ENCODE measurements at regions not wholly inside any gene's neighbourhood (a gene's known extent, or its start where the extent isn't known, plus 50 kb on each side); places are given as distances from the start of the nearest gene placed in this dataset.

GRCh38 chr4:126776361-126776760 is 856.4 kb upstream of the INTU start:
- H3K27ac Mint-ChIP-seq: no peak overlapping the region
- no peaks in the 10 kb centered on the region for H3K9me3 Mint-ChIP-seq
- CTCF ChIA-PET: no interaction called here
- H3K4me3 Mint-ChIP-seq: no peak overlapping the region
- intact Hi-C loops (cut with micrococcal nuclease): no loop called here
- no peak for DNase-seq
- no peaks in the 10 kb centered on the region for H3K36me3 Mint-ChIP-seq (ENCODE audit: low read depth)
- no peaks in the 10 kb centered on the region for H3K4me1 Mint-ChIP-seq (ENCODE audit: low read depth)
- H3K27me3 Mint-ChIP-seq (ENCODE audit: low read depth): no peaks in the 10 kb centered on the region

- H3K27me3 Mint-ChIP-seq (ENCODE audit: low read depth): no peaks in the 10 kb centered on the region
- CTCF ChIA-PET: no interaction called here
- no peak for DNase-seq
- H3K36me3 Mint-ChIP-seq (ENCODE audit: low read depth): no peaks in the 10 kb centered on the region
- H3K4me3 Mint-ChIP-seq: no peak overlapping the region
- no peak overlapping the region for H3K27ac Mint-ChIP-seq
- H3K9me3 Mint-ChIP-seq: no peaks in the 10 kb centered on the region
- intact Hi-C loops (cut with micrococcal nuclease): no loop called here
- no peaks in the 10 kb centered on the region for H3K4me1 Mint-ChIP-seq (ENCODE audit: low read depth)
Observed at GRCh38 chr4:126777649-126778048, 855.1 kb upstream of the INTU start.

- no peak for DNase-seq
- H3K27me3 Mint-ChIP-seq (ENCODE audit: low read depth): no peaks in the 10 kb centered on the region
- H3K4me3 Mint-ChIP-seq: no peak overlapping the region
- no peaks in the 10 kb centered on the region for H3K36me3 Mint-ChIP-seq (ENCODE audit: low read depth)
- no peak overlapping the region for H3K27ac Mint-ChIP-seq
- CTCF ChIA-PET: no interaction called here
- intact Hi-C loops (cut with micrococcal nuclease): no loop called here
- no peaks in the 10 kb centered on the region for H3K9me3 Mint-ChIP-seq
- H3K4me1 Mint-ChIP-seq (ENCODE audit: low read depth): no peaks in the 10 kb centered on the region
Observed at GRCh38 chr4:126778348-126778747, 854.4 kb upstream of the INTU start.

- Mint-ChIP-seq H3K4me1 (ENCODE audit: low read depth) (no peaks in the 10 kb centered on the region), H3K36me3 (ENCODE audit: low read depth) (no peaks in the 10 kb centered on the region), H3K4me3 (no peak overlapping the region), H3K27me3 (ENCODE audit: low read depth) (no peaks in the 10 kb centered on the region), H3K27ac (no peak overlapping the region), H3K9me3 (peaks cover 2% of the 10 kb centered on the region)
- no peak for DNase-seq
- intact Hi-C loops (cut with micrococcal nuclease): no loop called here
- CTCF ChIA-PET: no interaction called here
Observed at GRCh38 chr4:126779001-126779400, 853.8 kb upstream of the INTU start.

- H3K4me1 Mint-ChIP-seq (ENCODE audit: low read depth): no peaks in the 10 kb centered on the region
- H3K4me3 Mint-ChIP-seq: no peak overlapping the region
- peaks cover 2% of the 10 kb centered on the region for H3K9me3 Mint-ChIP-seq
- no peak for DNase-seq
- CTCF ChIA-PET: no interaction called here
- no peak overlapping the region for H3K27ac Mint-ChIP-seq
- intact Hi-C loops (cut with micrococcal nuclease): no loop called here
- H3K27me3 Mint-ChIP-seq (ENCODE audit: low read depth): no peaks in the 10 kb centered on the region
- H3K36me3 Mint-ChIP-seq (ENCODE audit: low read depth): no peaks in the 10 kb centered on the region
Observed at GRCh38 chr4:126779436-126780166, 853.2 kb upstream of the INTU start.

- no peaks in the 10 kb centered on the region for H3K36me3 Mint-ChIP-seq (ENCODE audit: low read depth)
- CTCF ChIA-PET: no interaction called here
- intact Hi-C loops (cut with micrococcal nuclease): no loop called here
- H3K4me3 Mint-ChIP-seq: no peak overlapping the region
- peaks cover 5% of the 10 kb centered on the region for H3K9me3 Mint-ChIP-seq
- no peak overlapping the region for H3K27ac Mint-ChIP-seq
- DNase-seq: no peak
- no peaks in the 10 kb centered on the region for H3K4me1 Mint-ChIP-seq (ENCODE audit: low read depth)
- no peaks in the 10 kb centered on the region for H3K27me3 Mint-ChIP-seq (ENCODE audit: low read depth)
Observed at GRCh38 chr4:126783191-126783590, 849.6 kb upstream of the INTU start.

GRCh38 chr4:126784966-126785580 is 847.7 kb upstream of the INTU start:
- no peak overlapping the region for H3K27ac Mint-ChIP-seq
- no peak for DNase-seq
- no peaks in the 10 kb centered on the region for H3K27me3 Mint-ChIP-seq (ENCODE audit: low read depth)
- H3K4me1 Mint-ChIP-seq (ENCODE audit: low read depth): no peaks in the 10 kb centered on the region
- intact Hi-C loops (cut with micrococcal nuclease): no loop called here
- H3K9me3 Mint-ChIP-seq: peaks cover 5% of the 10 kb centered on the region
- no peak overlapping the region for H3K4me3 Mint-ChIP-seq
- H3K36me3 Mint-ChIP-seq (ENCODE audit: low read depth): no peaks in the 10 kb centered on the region
- CTCF ChIA-PET: no interaction called here

- Mint-ChIP-seq H3K27me3 (ENCODE audit: low read depth) (no peaks in the 10 kb centered on the region), H3K4me3 (no peak overlapping the region), H3K9me3 (peaks cover 1% of the 10 kb centered on the region), H3K27ac (no peak overlapping the region), H3K4me1 (ENCODE audit: low read depth) (no peaks in the 10 kb centered on the region), H3K36me3 (ENCODE audit: low read depth) (no peaks in the 10 kb centered on the region)
- DNase-seq: no peak
- CTCF ChIA-PET: no interaction called here
- intact Hi-C loops (cut with micrococcal nuclease): no loop called here
Observed at GRCh38 chr4:126790633-126791032, 842.1 kb upstream of the INTU start.

- DNase-seq: no peak
- H3K9me3 Mint-ChIP-seq: peaks cover 1% of the 10 kb centered on the region
- no peaks in the 10 kb centered on the region for H3K4me1 Mint-ChIP-seq (ENCODE audit: low read depth)
- no peak overlapping the region for H3K4me3 Mint-ChIP-seq
- H3K27me3 Mint-ChIP-seq (ENCODE audit: low read depth): no peaks in the 10 kb centered on the region
- CTCF ChIA-PET: no interaction called here
- no peak overlapping the region for H3K27ac Mint-ChIP-seq
- no peaks in the 10 kb centered on the region for H3K36me3 Mint-ChIP-seq (ENCODE audit: low read depth)
- intact Hi-C loops (cut with micrococcal nuclease): no loop called here
Observed at GRCh38 chr4:126794363-126794762, 838.4 kb upstream of the INTU start.

GRCh38 chr4:126798214-126798613 is 834.5 kb upstream of the INTU start:
- no peak overlapping the region for H3K4me3 Mint-ChIP-seq
- no peak for DNase-seq
- H3K9me3 Mint-ChIP-seq: no peaks in the 10 kb centered on the region
- H3K27ac Mint-ChIP-seq: no peak overlapping the region
- H3K36me3 Mint-ChIP-seq (ENCODE audit: low read depth): no peaks in the 10 kb centered on the region
- H3K27me3 Mint-ChIP-seq (ENCODE audit: low read depth): no peaks in the 10 kb centered on the region
- no peaks in the 10 kb centered on the region for H3K4me1 Mint-ChIP-seq (ENCODE audit: low read depth)
- CTCF ChIA-PET: no interaction called here
- intact Hi-C loops (cut with micrococcal nuclease): no loop called here

GRCh38 chr4:126799416-126799815 is 833.3 kb upstream of the INTU start:
- no peak for DNase-seq
- H3K36me3 Mint-ChIP-seq (ENCODE audit: low read depth): no peaks in the 10 kb centered on the region
- no peak overlapping the region for H3K27ac Mint-ChIP-seq
- H3K9me3 Mint-ChIP-seq: peaks cover 5% of the 10 kb centered on the region
- intact Hi-C loops (cut with micrococcal nuclease): no loop called here
- no peaks in the 10 kb centered on the region for H3K27me3 Mint-ChIP-seq (ENCODE audit: low read depth)
- no peak overlapping the region for H3K4me3 Mint-ChIP-seq
- CTCF ChIA-PET: no interaction called here
- H3K4me1 Mint-ChIP-seq (ENCODE audit: low read depth): no peaks in the 10 kb centered on the region

- no peak overlapping the region for H3K27ac Mint-ChIP-seq
- no peak for DNase-seq
- H3K4me3 Mint-ChIP-seq: no peak overlapping the region
- intact Hi-C loops (cut with micrococcal nuclease): no loop called here
- CTCF ChIA-PET: no interaction called here
- no peaks in the 10 kb centered on the region for H3K27me3 Mint-ChIP-seq (ENCODE audit: low read depth)
- peaks cover 5% of the 10 kb centered on the region for H3K9me3 Mint-ChIP-seq
- H3K36me3 Mint-ChIP-seq (ENCODE audit: low read depth): no peaks in the 10 kb centered on the region
- H3K4me1 Mint-ChIP-seq (ENCODE audit: low read depth): no peaks in the 10 kb centered on the region
Observed at GRCh38 chr4:126799971-126800574, 832.7 kb upstream of the INTU start.

- no peaks in the 10 kb centered on the region for H3K36me3 Mint-ChIP-seq (ENCODE audit: low read depth)
Observed at GRCh38 chr4:126800575-126801141, 832.1 kb upstream of the INTU start.

More at GRCh38 chr4:126800575-126801141, 832.1 kb upstream of the INTU start:
- Mint-ChIP-seq H3K9me3 (peaks cover 7% of the 10 kb centered on the region), H3K27me3 (ENCODE audit: low read depth) (no peaks in the 10 kb centered on the region), H3K27ac (no peak overlapping the region), H3K4me1 (ENCODE audit: low read depth) (no peaks in the 10 kb centered on the region), H3K4me3 (no peak overlapping the region)
- intact Hi-C loops (cut with micrococcal nuclease): no loop called here
- no peak for DNase-seq
- CTCF ChIA-PET: no interaction called here
